ENCODE measurements at regions not wholly inside any gene's neighbourhood (a gene's known extent, or its start where the extent isn't known, plus 50 kb on each side); places are given as distances from the start of the nearest gene placed in this dataset.
"Not testable (repeated sequence)": the region's sequence is repeated elsewhere in the genome, so short reads cannot be mapped to it uniquely, and the experiment has no call there.

GRCh38 chr21:38610623-38611251 lies 112.5 kb upstream of the ERG start:
- no peak overlapping the region for H3K4me3 ChIP-seq
- no peak overlapping the region for H3K27ac ChIP-seq

- H3K27ac ChIP-seq = no peak overlapping the region
- H3K4me3 ChIP-seq = no peak overlapping the region
These were observed 113.0 kb upstream of the ERG start for GRCh38 chr21:38611277-38611676.

- H3K4me3 ChIP-seq = no peak overlapping the region
- no peak overlapping the region for H3K27ac ChIP-seq
These were observed 115.4 kb upstream of the ERG start for GRCh38 chr21:38613686-38614085.

- H3K4me3 ChIP-seq = no peak overlapping the region
These were observed 116.3 kb upstream of the ERG start for GRCh38 chr21:38614558-38614957.

GRCh38 chr21:38619480-38619879 lies 121.2 kb upstream of the ERG start:
- Histone ChIP-seq H3K27ac (no peak overlapping the region), H3K4me3 (no peak overlapping the region)

More at GRCh38 chr21:38614558-38614957, 116.3 kb upstream of the ERG start:
- no peak overlapping the region for H3K27ac ChIP-seq

- Histone ChIP-seq H3K27ac (no peak overlapping the region), H3K4me3 (no peak overlapping the region)
These were observed 121.8 kb upstream of the ERG start for GRCh38 chr21:38619992-38620479.

- Histone ChIP-seq H3K4me3 (no peak overlapping the region), H3K27ac (no peak overlapping the region)
These were observed 122.9 kb upstream of the ERG start for GRCh38 chr21:38621132-38621531.

GRCh38 chr21:38622081-38622826 lies 124.0 kb upstream of the ERG start:
- H3K4me3 ChIP-seq = no peak overlapping the region
- no peak overlapping the region for H3K27ac ChIP-seq

GRCh38 chr21:38622827-38623209 lies 124.5 kb upstream of the ERG start:
- H3K4me3 ChIP-seq = no peak overlapping the region
- H3K27ac ChIP-seq = no peak overlapping the region

- Histone ChIP-seq H3K27ac (no peak overlapping the region), H3K4me3 (no peak overlapping the region)
These were observed 125.3 kb upstream of the ERG start for GRCh38 chr21:38623552-38623951.

- Histone ChIP-seq H3K27ac (no peak overlapping the region), H3K4me3 (no peak overlapping the region)
These were observed 126.7 kb upstream of the ERG start for GRCh38 chr21:38625000-38625399.

- Histone ChIP-seq H3K27ac (no peak overlapping the region), H3K4me3 (no peak overlapping the region)
These were observed 128.0 kb upstream of the ERG start for GRCh38 chr21:38626306-38626705.

GRCh38 chr21:38628349-38628748 lies 130.1 kb upstream of the ERG start:
- Histone ChIP-seq H3K4me3 (no peak overlapping the region), H3K27ac (no peak overlapping the region)

- Histone ChIP-seq H3K4me3 (no peak overlapping the region), H3K27ac (no peak overlapping the region)
These were observed 132.9 kb upstream of the ERG start for GRCh38 chr21:38631206-38631605.

GRCh38 chr21:38631676-38632075 lies 133.4 kb upstream of the ERG start:
- no peak overlapping the region for H3K27ac ChIP-seq

GRCh38 chr21:38637161-38637560 lies 138.9 kb upstream of the ERG start:
- H3K27ac ChIP-seq = no peak overlapping the region

More at GRCh38 chr21:38631676-38632075, 133.4 kb upstream of the ERG start:
- no peak overlapping the region for H3K4me3 ChIP-seq

GRCh38 chr21:38639571-38640354 lies 141.5 kb upstream of the ERG start:
- Histone ChIP-seq H3K4me3 (no peak overlapping the region), H3K27ac (no peak overlapping the region)

More at GRCh38 chr21:38637161-38637560, 138.9 kb upstream of the ERG start:
- no peak overlapping the region for H3K4me3 ChIP-seq

- not testable (repeated sequence) for H3K27ac ChIP-seq, H3K4me3 ChIP-seq
These were observed 142.1 kb upstream of the ERG start for GRCh38 chr21:38640355-38640742.

- H3K4me3 ChIP-seq = no peak overlapping the region
These were observed 145.2 kb upstream of the ERG start for GRCh38 chr21:38643404-38644023.

GRCh38 chr21:38645282-38645681 lies 147.0 kb upstream of the ERG start:
- Histone ChIP-seq H3K27ac (peak overlapping the region in 1 of 21 experiments; percentile 11), H3K4me3 (no peak overlapping the region)

More at GRCh38 chr21:38643404-38644023, 145.2 kb upstream of the ERG start:
- H3K27ac ChIP-seq = no peak overlapping the region

Measured in skin epidermis (tissue), 12 donors.